Activated T-helper 2 cell treated with anti-CD3 and anti-CD28 coated beads, Interferon-gamma antibody, Interleukin-2, Interleukin-4, amounts not matched to agents 10 μg/mL and 5 μg/mL and 100 μg/mL, durations not matched to agents 14 hours and 24 hours and 36 hours (primary cell): ENCODE measurements at regions not wholly inside any gene's neighbourhood (a gene's known extent, or its start where the extent isn't known, plus 50 kb on each side); places are given as distances from the start of the nearest gene placed in this dataset.

Source experiments
- DNase-seq: peaks from one replicate; pipeline ENCODE4 v3.0.0; 2021; ENCODE audit warnings: low spot score
- H3K27ac Mint-ChIP-seq: one replicate; pipeline ENCODE4 v1.8.0; 2021; ENCODE audit warnings: mixed read lengths
- H3K27me3 Mint-ChIP-seq: one replicate; pipeline ENCODE4 v1.8.0; 2021; ENCODE audit warnings: low read depth, mixed read lengths
- H3K36me3 Mint-ChIP-seq: one replicate; pipeline ENCODE4 v1.8.0; 2021; ENCODE audit warnings: low read depth, mixed read lengths
- H3K4me1 Mint-ChIP-seq: one replicate; pipeline ENCODE4 v1.8.0; 2021; ENCODE audit warnings: low read depth, mixed read lengths
- H3K4me3 Mint-ChIP-seq: one replicate; pipeline ENCODE4 v1.8.0; 2021; ENCODE audit warnings: low read depth, mild to moderate bottlenecking, moderate library complexity, mixed read lengths
- H3K9me3 Mint-ChIP-seq: one replicate; pipeline ENCODE4 v1.8.0; 2021; ENCODE audit warnings: mixed read lengths
- intact Hi-C: fragments of 100-400 bp; cut with micrococcal nuclease; formaldehyde crosslinking; loops from one replicate; pipeline ENCODE4 v1.15.1; 2023

DNA sequence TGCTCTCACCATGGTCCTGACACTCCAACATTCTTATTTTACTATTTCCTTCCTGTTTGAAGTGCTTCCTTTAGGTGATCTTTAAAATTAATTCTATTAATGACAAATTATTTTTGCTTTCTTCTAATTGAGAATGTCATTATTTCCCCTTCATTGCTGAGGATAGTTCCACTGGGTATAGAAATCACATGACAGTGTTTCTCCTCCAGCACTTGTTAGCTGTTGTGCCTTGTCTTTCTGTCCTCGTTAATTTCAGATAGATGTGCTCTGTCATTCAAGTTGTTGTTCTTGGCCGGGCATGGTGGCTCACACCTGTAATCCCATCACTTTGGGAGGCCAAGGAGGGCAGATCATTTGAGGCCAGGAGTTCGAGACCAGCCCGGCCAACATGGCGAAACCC lies 321.0 kb upstream of the RAB6C start:
- H3K4me1 Mint-ChIP-seq, result no peaks in the 10 kb centered on the region
- no peaks in the 10 kb centered on the region for H3K27me3 Mint-ChIP-seq
- no peak overlapping the region for H3K27ac Mint-ChIP-seq
- DNase-seq, result no peak
- intact Hi-C loops, result no loop called here
- H3K36me3 Mint-ChIP-seq, result no peaks in the 10 kb centered on the region
- H3K9me3 Mint-ChIP-seq, result peaks cover 5% of the 10 kb centered on the region
- H3K4me3 Mint-ChIP-seq, result no peak overlapping the region

DNA sequence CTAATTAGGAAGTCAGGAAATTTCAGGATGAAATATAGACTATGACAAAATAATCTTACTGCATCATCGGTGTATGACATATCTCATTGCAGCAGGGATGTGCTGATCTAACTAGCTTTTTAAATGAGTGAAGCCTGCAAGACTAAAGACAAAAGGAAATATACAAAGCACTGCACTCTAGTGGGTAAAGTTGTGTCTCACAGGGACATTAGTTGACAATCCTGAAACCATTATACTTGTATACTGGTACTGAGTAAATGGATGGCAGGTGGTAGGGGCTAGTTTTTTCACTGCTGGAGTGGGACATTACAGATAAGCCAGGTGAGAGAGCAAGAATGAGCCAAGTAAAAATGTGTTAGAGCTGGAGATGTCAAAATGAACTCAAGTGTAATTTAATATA lies 317.5 kb upstream of the RAB6C start:
- intact Hi-C loops, result no loop called here
- no peak overlapping the region for H3K4me3 Mint-ChIP-seq
- H3K9me3 Mint-ChIP-seq, result peaks cover 5% of the 10 kb centered on the region
- no peaks in the 10 kb centered on the region for H3K4me1 Mint-ChIP-seq
- DNase-seq, result no peak
- H3K27ac Mint-ChIP-seq, result no peak overlapping the region
- H3K36me3 Mint-ChIP-seq, result no peaks in the 10 kb centered on the region
- H3K27me3 Mint-ChIP-seq, result no peaks in the 10 kb centered on the region

DNA sequence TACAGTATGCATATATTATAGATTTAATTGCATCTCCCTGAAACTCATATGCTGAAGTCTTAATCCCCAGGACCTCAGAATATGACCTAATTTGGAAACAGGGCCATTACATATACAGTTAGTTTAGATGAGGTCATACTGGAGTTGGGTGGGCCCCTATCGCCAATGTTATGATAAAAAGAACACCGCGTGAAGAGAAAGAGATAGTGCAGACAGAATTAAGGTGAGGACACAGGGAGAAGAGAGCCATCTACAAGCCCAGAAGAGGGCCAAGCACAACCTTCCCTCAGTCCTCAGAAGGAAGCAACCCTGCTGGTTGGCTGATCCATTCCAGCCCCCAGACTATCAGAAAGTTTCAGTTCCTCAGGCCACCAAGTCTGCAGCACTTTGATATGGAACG lies 311.9 kb upstream of the RAB6C start:
- DNase-seq, result no peak

DNA sequence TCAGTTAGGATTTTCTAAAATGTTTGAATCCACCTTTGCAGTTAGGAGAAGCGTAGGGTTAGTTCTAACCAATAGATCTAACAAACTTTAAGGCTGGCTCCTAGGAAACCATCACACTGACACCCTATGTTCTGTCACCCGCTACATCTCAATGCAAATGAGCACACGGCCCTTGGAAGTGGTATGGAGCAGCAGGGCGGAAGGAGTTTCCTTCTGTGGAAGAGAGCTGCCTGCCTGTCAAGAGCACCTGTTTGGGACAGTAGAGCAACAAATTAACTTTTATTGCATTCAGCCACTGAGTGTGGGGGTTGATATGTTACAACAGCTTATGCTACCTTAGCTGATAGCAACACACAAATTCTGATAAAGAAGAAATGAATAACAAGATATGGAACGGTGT lies 306.9 kb upstream of the RAB6C start:
- Mint-ChIP-seq H3K4me3 (no peak overlapping the region), H3K9me3 (no peaks in the 10 kb centered on the region), H3K27me3 (no peaks in the 10 kb centered on the region), H3K4me1 (no peaks in the 10 kb centered on the region), H3K27ac (no peak overlapping the region), H3K36me3 (no peaks in the 10 kb centered on the region)
- DNase-seq, result no peak
- intact Hi-C loops, result no loop called here

More for the DNA sequence above, 311.9 kb upstream of the RAB6C start:
- no peak overlapping the region for H3K4me3 Mint-ChIP-seq
- no peaks in the 10 kb centered on the region for H3K9me3 Mint-ChIP-seq
- H3K4me1 Mint-ChIP-seq, result no peaks in the 10 kb centered on the region
- H3K36me3 Mint-ChIP-seq, result no peaks in the 10 kb centered on the region
- no peaks in the 10 kb centered on the region for H3K27me3 Mint-ChIP-seq
- H3K27ac Mint-ChIP-seq, result no peak overlapping the region
- intact Hi-C loops, result no loop called here

DNA sequence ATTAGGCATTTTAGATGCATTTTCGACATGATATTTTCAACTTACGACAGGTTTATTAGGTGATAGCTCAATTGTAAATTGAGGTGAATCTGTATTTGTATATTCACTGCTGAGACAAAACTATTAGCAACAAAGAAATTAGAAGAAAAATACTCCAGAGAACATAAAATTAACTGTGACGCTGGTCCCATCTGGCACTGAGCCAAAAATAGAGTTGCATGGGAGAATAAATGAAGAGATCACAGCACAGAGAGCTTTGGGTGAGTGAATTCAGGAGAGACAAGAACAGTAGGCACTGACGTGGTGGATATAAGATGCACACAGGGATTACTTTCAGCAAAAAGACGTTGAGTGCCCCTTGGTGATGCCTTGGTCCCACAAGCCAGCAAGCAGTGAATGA lies 306.2 kb upstream of the RAB6C start:
- Mint-ChIP-seq H3K9me3 (no peaks in the 10 kb centered on the region), H3K27ac (no peak overlapping the region), H3K36me3 (no peaks in the 10 kb centered on the region), H3K27me3 (no peaks in the 10 kb centered on the region), H3K4me1 (no peaks in the 10 kb centered on the region), H3K4me3 (no peak overlapping the region)
- no peak for DNase-seq
- intact Hi-C loops, result no loop called here

DNA sequence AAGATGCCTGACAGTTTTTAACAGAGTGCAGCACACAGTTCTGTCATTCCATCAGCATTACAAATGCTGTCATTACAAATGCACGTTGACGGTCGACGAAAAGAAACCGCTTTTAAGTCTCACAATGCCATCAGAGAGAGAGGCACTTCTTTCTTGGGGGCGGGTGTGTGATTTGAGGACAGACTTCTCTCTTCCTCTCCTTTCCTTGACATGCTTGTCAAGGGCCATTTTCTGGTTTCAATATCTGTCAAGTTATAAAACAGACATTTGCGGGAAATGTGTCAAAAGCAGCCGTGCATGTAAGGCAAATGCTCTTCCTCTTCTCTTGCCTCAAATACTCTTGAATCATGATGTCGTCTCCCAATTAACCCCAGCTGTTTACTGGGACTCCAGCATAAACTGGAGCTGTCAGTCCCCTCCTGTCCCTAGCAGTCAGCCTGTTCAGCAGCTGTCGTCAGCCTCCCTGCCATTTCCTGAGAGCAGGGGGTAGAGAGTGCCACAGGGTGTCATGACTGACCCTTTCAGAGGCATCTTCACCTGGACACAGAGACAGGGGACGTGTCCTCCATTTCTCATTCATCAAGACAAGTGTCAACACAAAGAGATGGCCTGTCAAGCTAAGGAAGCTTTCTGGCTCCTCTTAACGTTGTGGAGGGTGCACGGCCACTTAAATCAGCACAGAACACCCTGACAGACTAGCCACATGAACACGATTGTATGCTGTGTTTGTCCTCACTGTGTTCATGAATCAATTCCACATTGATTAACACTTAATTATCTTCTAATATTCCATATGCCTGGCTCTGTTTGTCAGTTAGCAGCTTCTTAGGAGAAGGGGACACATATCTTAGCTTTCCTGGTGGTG lies 305.4 kb upstream of the RAB6C start:
- no peaks in the 10 kb centered on the region for H3K27me3 Mint-ChIP-seq
- no peak for DNase-seq
- no peaks in the 10 kb centered on the region for H3K36me3 Mint-ChIP-seq
- intact Hi-C loops, result no loop called here
- no peak overlapping the region for H3K4me3 Mint-ChIP-seq
- no peak overlapping the region for H3K27ac Mint-ChIP-seq
- no peaks in the 10 kb centered on the region for H3K9me3 Mint-ChIP-seq
- H3K4me1 Mint-ChIP-seq, result no peaks in the 10 kb centered on the region

DNA sequence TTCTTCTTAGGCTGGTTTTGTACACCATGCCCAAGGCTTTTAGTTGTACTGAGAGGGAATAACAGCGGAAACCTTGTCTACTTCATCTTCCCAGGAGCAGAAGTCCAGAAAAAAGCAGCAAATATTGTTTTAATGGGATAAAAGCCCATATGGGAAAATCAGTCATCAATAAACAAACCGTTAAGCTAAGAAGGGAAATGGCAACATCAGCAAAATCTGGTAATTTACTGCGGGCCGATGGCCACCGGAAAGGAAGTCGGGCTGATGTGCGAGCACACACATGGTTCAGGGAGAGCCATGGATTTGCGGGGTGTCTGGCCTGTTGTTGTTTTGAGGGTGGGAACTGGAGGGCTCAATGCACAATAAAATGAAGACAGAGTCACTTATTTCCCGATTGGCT lies 300.7 kb upstream of the RAB6C start:
- Mint-ChIP-seq H3K36me3 (no peaks in the 10 kb centered on the region), H3K4me3 (no peak overlapping the region), H3K27ac (no peak overlapping the region), H3K4me1 (no peaks in the 10 kb centered on the region), H3K9me3 (no peaks in the 10 kb centered on the region), H3K27me3 (no peaks in the 10 kb centered on the region)
- intact Hi-C loops, result no loop called here
- DNase-seq, result no peak

DNA sequence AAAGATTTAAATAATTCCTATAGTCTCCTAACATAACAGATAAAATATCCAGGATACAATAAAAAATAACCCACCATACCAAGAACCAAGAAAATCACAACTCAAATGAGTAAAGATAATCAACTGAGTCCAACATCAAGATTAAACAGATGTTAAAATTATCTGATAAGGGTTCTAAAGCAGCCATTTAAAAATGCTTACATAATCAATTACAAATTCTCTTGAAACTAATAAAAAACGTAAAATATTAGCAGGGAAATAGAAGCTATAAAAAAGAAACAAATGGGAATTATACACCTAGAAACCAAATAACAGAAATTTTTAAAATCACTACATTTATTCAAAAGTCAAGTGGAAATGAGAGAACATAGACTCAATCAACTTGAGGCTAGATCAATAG lies 297.7 kb upstream of the RAB6C start:
- Mint-ChIP-seq H3K27ac (no peak overlapping the region), H3K27me3 (no peaks in the 10 kb centered on the region), H3K4me3 (no peak overlapping the region), H3K36me3 (no peaks in the 10 kb centered on the region), H3K9me3 (no peaks in the 10 kb centered on the region), H3K4me1 (no peaks in the 10 kb centered on the region)
- no peak for DNase-seq
- intact Hi-C loops, result no loop called here

DNA sequence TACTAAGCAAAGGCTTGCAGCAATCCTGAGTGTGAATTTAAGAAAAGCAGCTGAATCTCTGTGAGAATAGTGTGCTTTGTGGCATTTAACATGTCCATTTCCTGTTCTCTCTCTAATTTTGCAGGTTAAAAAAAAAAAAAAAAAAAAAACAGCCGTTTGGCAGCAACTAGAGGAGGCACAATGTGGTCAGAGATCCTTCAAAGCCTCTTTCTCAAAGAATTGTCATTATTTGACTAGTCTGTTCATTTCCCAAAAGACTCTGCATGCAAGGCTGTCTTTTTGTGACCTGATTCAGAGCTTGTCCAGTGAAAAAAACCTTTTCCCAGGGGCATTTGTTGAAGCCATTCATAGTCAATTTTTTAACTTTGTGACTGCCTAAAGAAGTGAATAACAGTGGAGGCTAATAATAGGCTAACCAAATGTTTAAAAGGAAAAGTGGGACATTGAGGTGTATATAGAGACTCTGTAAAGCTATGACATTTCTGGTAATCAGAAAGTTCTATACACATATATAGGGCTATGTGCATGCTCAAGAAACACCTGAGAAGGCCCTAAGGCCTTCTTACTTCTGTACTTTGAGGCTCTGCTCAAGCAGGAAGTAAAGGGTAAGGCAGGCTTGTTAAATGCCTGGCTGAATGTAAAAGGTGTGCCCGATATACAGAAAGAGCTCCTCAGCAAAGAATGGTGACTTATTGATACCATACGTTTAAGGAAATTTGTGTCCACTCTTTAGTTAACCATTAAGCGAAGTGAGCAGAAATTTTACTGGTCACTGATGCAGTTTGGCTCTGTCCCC lies 289.6 kb upstream of the RAB6C start:
- H3K27me3 Mint-ChIP-seq, result no peaks in the 10 kb centered on the region
- H3K36me3 Mint-ChIP-seq, result no peaks in the 10 kb centered on the region
- no peak overlapping the region for H3K27ac Mint-ChIP-seq
- intact Hi-C loops, result no loop called here
- H3K4me3 Mint-ChIP-seq, result no peak overlapping the region
- DNase-seq, result no peak
- peaks cover 4% of the 10 kb centered on the region for H3K9me3 Mint-ChIP-seq
- H3K4me1 Mint-ChIP-seq, result no peaks in the 10 kb centered on the region

DNA sequence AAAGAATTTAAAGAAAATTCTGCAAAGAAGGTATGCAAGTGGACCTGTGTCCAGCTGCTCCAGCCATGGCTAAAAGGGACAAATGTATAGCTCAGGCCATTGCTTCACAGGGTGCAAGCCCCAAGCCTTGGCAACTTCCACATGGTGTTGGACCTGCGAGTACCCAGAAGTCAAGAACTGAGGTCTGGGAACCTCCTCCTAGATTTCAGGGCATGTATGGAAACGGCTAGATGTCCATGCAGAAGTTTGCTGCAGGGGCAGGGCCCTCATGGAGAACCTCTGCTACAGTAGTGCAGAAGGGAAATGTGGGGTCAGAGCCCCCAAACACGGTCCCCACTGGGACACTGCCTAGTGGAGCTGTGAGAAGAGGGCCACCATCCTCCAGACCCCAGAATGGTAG lies 284.0 kb upstream of the RAB6C start:
- H3K36me3 Mint-ChIP-seq, result no peaks in the 10 kb centered on the region
- no peak for DNase-seq
- no peak overlapping the region for H3K27ac Mint-ChIP-seq
- intact Hi-C loops, result no loop called here
- H3K9me3 Mint-ChIP-seq, result peaks cover 4% of the 10 kb centered on the region
- no peaks in the 10 kb centered on the region for H3K27me3 Mint-ChIP-seq
- H3K4me3 Mint-ChIP-seq, result no peak overlapping the region
- H3K4me1 Mint-ChIP-seq, result no peaks in the 10 kb centered on the region

DNA sequence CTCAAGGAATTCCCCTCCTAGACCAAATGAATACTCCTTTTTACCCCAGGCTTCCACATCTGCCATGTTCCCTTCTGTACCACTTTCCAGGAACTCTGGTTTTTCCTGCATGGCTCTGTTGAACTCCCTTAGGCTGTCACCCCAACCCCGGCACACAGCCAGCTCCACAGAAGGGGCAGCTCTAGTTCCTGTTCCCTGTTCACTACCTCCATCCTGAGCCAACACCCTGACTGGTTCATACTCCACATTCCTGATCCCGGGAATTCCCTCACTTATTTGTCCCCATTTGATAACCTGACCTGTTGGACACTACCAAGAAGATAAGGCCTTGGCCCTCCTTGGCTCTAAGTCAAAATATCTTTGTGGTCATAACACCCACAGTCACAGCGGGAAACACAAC lies 280.9 kb upstream of the RAB6C start:
- no peaks in the 10 kb centered on the region for H3K36me3 Mint-ChIP-seq
- DNase-seq, result no peak
- no peak overlapping the region for H3K4me3 Mint-ChIP-seq
- no peaks in the 10 kb centered on the region for H3K27me3 Mint-ChIP-seq
- intact Hi-C loops, result no loop called here
- H3K9me3 Mint-ChIP-seq, result no peaks in the 10 kb centered on the region
- no peaks in the 10 kb centered on the region for H3K4me1 Mint-ChIP-seq
- no peak overlapping the region for H3K27ac Mint-ChIP-seq

DNA sequence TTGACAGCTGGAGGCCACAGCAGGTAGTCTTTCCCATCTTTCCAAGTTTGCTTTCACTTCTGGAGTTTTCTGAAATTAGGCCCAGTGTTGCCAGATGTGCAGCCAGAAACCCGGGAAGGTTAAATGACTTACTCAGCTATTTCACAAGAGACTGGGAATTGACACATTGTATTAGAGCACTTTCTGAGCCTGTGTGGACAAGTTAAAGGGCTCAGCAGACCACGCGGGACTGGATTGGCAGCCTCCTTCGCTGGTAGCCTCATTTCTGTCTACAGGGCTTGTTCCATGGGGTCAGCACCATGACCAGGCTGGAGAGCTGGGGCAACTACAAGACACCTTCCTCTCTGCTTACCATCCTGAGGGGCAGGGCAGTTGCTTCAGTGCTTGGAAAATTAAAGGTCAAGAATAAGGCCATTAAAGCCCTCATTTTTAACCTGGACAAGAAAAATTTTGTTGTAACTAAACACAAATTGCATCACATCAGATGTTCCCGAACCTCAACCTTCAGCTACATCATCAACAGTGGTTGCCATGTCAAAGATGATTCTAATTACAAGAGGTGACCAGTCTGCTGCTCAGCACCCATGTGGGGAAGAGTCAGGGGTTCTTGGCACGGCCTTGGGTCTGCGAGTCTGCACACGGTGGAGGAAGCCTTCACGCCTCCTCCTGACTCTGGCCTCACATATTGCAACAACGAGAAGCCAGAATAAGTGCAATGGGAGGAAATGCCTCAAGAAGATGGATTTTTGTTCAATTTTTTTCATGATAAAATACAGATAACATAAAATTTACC lies 279.5 kb upstream of the RAB6C start:
- Mint-ChIP-seq H3K4me1 (no peaks in the 10 kb centered on the region), H3K4me3 (no peak overlapping the region), H3K27ac (no peak overlapping the region), H3K36me3 (no peaks in the 10 kb centered on the region), H3K9me3 (no peaks in the 10 kb centered on the region), H3K27me3 (no peaks in the 10 kb centered on the region)
- no peak for DNase-seq
- intact Hi-C loops, result no loop called here
